ENCODE measurements at regions not wholly inside any gene's neighbourhood (a gene's known extent, or its start where the extent isn't known, plus 50 kb on each side); places are given as distances from the start of the nearest gene placed in this dataset.
"Not testable (repeated sequence)": the region's sequence is repeated elsewhere in the genome, so short reads cannot be mapped to it uniquely, and the experiment has no call there.

- DNase-seq (ENCODE audit: extremely low spot score, unreplicated experiment); H3K36me3 Mint-ChIP-seq; H3K27me3 Mint-ChIP-seq; H3K27ac Mint-ChIP-seq; H3K4me1 Mint-ChIP-seq (ENCODE audit: unreplicated experiment); H3K4me3 Mint-ChIP-seq: not testable (repeated sequence)
- peaks cover 15% of the 10 kb centered on the region for H3K9me3 Mint-ChIP-seq
These were observed 288.5 kb downstream of the GOLGA6L6 start for GRCh38 chr15:20253047-20253615.

DNA sequence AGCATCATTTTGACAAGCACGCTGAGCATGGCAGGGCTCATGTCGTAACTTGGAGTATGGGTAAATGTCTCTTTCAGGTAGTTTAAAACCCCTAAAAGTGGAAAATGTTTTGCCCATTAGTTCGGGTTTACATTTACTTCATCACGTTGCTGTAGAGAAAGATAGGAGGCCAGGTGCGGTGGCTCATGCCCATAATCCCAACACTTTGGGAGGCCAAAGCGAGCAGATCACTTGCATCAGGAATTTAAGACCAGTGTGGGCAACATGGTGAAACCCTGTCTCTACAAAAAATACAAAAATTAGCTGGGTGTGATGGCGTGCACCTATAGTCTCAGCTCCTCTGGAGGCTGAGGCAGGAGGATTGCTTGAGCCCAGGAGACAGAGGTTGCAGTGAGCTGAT is 289.6 kb downstream of the GOLGA6L6 start:
- H3K4me3 Mint-ChIP-seq; H3K27me3 Mint-ChIP-seq; DNase-seq (ENCODE audit: extremely low spot score, unreplicated experiment); H3K4me1 Mint-ChIP-seq (ENCODE audit: unreplicated experiment); H3K27ac Mint-ChIP-seq; H3K36me3 Mint-ChIP-seq: not testable (repeated sequence)
- peaks cover 15% of the 10 kb centered on the region for H3K9me3 Mint-ChIP-seq

- H3K9me3 Mint-ChIP-seq = peaks cover 15% of the 10 kb centered on the region
- DNase-seq (ENCODE audit: extremely low spot score, unreplicated experiment); H3K4me3 Mint-ChIP-seq; H3K27ac Mint-ChIP-seq; H3K27me3 Mint-ChIP-seq; H3K4me1 Mint-ChIP-seq (ENCODE audit: unreplicated experiment); H3K36me3 Mint-ChIP-seq: not testable (repeated sequence)
These were observed 290.2 kb downstream of the GOLGA6L6 start for GRCh38 chr15:20251214-20252005.

DNA sequence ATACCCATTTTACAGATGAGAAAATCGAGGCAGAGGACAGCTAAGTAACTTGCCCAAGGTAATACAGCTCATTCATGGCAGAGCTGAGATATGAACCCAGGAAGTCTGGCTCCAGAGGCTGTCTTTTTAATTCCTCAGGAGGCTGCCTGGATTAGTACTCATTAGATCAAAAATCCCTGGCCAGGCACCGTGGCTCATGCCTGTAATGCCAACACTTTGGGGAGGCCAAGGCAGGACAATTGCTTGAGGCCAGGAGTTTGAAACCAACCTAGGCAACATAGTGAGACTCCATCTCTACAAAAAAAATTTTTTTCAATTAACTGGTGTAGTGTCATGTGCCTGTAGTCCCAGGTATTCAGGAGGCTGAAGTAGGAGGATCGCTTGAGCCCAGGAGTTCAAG is 291.4 kb downstream of the GOLGA6L6 start:
- H3K36me3 Mint-ChIP-seq = not testable (repeated sequence)
- peaks cover 15% of the 10 kb centered on the region for H3K9me3 Mint-ChIP-seq

GRCh38 chr15:20249677-20249970 is 292.0 kb downstream of the GOLGA6L6 start:
- H3K4me1 Mint-ChIP-seq (ENCODE audit: unreplicated experiment); H3K36me3 Mint-ChIP-seq; DNase-seq (ENCODE audit: extremely low spot score, unreplicated experiment); H3K27ac Mint-ChIP-seq; H3K4me3 Mint-ChIP-seq; H3K27me3 Mint-ChIP-seq: not testable (repeated sequence)
- peaks cover 15% of the 10 kb centered on the region for H3K9me3 Mint-ChIP-seq

More for the DNA sequence above, 291.4 kb downstream of the GOLGA6L6 start:
- H3K27ac Mint-ChIP-seq; DNase-seq (ENCODE audit: extremely low spot score, unreplicated experiment); H3K4me1 Mint-ChIP-seq (ENCODE audit: unreplicated experiment); H3K27me3 Mint-ChIP-seq; H3K4me3 Mint-ChIP-seq: not testable (repeated sequence)

DNA sequence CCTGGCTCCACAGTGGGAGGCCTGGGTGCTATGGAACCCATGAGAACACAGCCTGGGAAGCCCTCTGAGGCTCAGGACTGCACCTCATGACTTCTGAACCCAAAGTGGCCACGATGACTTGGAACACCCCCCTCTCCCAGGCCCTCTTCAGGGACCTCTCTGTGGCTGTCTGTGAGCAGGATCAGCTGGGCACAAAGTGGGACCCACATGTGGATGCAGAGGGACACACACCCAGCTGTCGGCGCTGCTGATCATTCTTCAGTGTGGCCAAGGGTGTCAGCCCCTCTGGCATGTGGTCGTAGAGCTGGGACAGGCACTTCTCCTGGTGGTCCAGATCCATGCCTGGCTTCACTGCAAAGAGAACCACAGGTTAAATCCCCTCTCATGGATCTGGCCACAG is 293.2 kb downstream of the GOLGA6L6 start:
- not testable (repeated sequence) for H3K36me3 Mint-ChIP-seq; H3K27ac Mint-ChIP-seq; H3K4me1 Mint-ChIP-seq (ENCODE audit: unreplicated experiment); H3K4me3 Mint-ChIP-seq; H3K27me3 Mint-ChIP-seq; DNase-seq (ENCODE audit: extremely low spot score, unreplicated experiment)
- H3K9me3 Mint-ChIP-seq = peaks cover 15% of the 10 kb centered on the region

GRCh38 chr15:20247137-20247536 is 294.5 kb downstream of the GOLGA6L6 start:
- not testable (repeated sequence) for H3K4me3 Mint-ChIP-seq, H3K27ac Mint-ChIP-seq

GRCh38 chr15:20246624-20247023 is 295.0 kb downstream of the GOLGA6L6 start:
- H3K4me3 Mint-ChIP-seq; H3K4me1 Mint-ChIP-seq (ENCODE audit: unreplicated experiment): not testable (repeated sequence)

More at GRCh38 chr15:20247137-20247536, 294.5 kb downstream of the GOLGA6L6 start:
- not testable (repeated sequence) for H3K27me3 Mint-ChIP-seq; H3K36me3 Mint-ChIP-seq; H3K4me1 Mint-ChIP-seq (ENCODE audit: unreplicated experiment); DNase-seq (ENCODE audit: extremely low spot score, unreplicated experiment)
- peaks cover 11% of the 10 kb centered on the region for H3K9me3 Mint-ChIP-seq

DNA sequence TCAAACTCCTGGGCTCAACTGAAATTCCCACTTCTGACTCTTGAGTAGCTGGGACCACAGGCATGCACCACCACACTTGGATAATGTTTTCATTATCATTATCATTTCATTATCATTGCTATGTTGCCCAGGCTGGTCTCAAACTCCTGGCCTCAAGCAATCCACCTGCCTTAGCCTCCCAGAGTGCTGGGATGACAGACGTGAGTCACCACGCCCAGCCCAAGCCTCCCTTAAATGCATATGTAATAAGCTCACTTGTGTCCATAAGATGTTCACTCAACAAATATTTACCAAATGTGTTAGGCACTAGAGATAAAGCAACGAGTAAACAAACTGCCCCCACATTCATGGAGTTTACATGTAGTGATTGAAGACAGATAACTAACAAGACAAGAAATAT is 295.7 kb downstream of the GOLGA6L6 start:
- H3K27me3 Mint-ChIP-seq; H3K4me3 Mint-ChIP-seq; DNase-seq (ENCODE audit: extremely low spot score, unreplicated experiment); H3K4me1 Mint-ChIP-seq (ENCODE audit: unreplicated experiment); H3K36me3 Mint-ChIP-seq; H3K27ac Mint-ChIP-seq: not testable (repeated sequence)
- H3K9me3 Mint-ChIP-seq = peaks cover 11% of the 10 kb centered on the region

More at GRCh38 chr15:20246624-20247023, 295.0 kb downstream of the GOLGA6L6 start:
- H3K27ac Mint-ChIP-seq; H3K27me3 Mint-ChIP-seq; DNase-seq (ENCODE audit: extremely low spot score, unreplicated experiment); H3K36me3 Mint-ChIP-seq: not testable (repeated sequence)
- H3K9me3 Mint-ChIP-seq = peaks cover 11% of the 10 kb centered on the region

DNA sequence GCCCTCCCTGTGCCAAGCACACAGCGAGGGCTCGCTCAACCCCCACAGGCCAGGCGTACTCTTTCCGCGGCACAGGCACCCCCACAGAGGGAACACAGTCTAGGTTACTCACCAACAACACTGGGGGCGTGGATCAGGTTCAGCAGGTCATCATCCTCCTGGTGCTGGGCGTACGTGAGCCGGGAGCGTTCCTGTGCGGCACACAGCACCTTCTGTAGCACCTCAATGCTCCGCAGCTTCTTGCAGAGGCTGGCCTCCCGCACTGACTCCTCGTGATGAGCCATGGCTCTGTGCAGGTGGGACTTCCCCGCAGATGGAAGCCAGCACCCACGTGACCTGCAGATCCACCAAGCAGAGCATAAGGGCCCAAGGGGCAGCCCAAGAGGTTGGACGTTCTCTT is 296.8 kb downstream of the GOLGA6L6 start:
- not testable (repeated sequence) for H3K27ac Mint-ChIP-seq; DNase-seq (ENCODE audit: extremely low spot score, unreplicated experiment); H3K36me3 Mint-ChIP-seq; H3K4me3 Mint-ChIP-seq; H3K9me3 Mint-ChIP-seq; H3K4me1 Mint-ChIP-seq (ENCODE audit: unreplicated experiment); H3K27me3 Mint-ChIP-seq

DNA sequence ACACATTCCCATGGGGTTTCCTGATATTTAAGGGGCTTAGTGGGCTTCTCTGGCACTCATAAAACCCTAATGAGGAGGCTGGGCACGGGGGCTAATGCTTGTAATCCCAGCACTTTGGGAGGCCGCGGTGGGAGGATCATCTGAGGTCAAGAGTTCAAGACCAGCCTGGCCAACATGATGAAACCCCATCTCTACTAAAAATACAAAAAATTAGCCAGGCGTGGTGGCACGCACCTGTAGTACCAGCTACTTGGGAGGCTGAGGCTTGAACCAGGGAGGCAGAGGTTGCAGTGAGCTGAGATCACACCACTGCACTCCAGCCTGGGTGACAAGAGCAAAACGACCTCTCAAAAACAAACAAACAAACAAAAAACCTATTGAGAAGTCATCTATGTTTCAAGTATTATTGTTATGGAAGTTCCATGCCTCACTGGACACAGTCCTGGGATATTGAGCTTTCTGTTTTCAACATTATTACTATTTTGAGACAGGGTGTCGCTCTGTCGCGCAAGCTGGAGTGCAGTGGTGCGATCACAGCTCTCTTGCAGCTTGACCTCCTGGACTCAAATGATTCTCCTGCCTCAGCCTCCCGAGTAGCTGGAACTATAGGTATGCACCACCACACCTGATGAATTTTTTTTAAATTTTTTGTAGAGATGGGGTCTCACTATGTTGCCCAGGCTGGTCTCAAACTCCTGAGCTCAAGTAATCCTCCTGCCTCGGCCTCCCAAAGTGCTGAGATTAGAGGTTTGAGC is 297.9 kb downstream of the GOLGA6L6 start:
- not testable (repeated sequence) for H3K27me3 Mint-ChIP-seq; H3K36me3 Mint-ChIP-seq; H3K9me3 Mint-ChIP-seq; H3K4me3 Mint-ChIP-seq; H3K4me1 Mint-ChIP-seq (ENCODE audit: unreplicated experiment); DNase-seq (ENCODE audit: extremely low spot score, unreplicated experiment); H3K27ac Mint-ChIP-seq

GRCh38 chr15:20240366-20240917 is 301.2 kb downstream of the GOLGA6L6 start:
- not testable (repeated sequence) for H3K4me3 Mint-ChIP-seq; H3K9me3 Mint-ChIP-seq; H3K36me3 Mint-ChIP-seq; H3K27ac Mint-ChIP-seq; DNase-seq (ENCODE audit: extremely low spot score, unreplicated experiment); H3K4me1 Mint-ChIP-seq (ENCODE audit: unreplicated experiment); H3K27me3 Mint-ChIP-seq

- DNase-seq (ENCODE audit: extremely low spot score, unreplicated experiment); H3K27ac Mint-ChIP-seq; H3K9me3 Mint-ChIP-seq; H3K27me3 Mint-ChIP-seq; H3K4me1 Mint-ChIP-seq (ENCODE audit: unreplicated experiment); H3K4me3 Mint-ChIP-seq; H3K36me3 Mint-ChIP-seq: not testable (repeated sequence)
These were observed 302.4 kb downstream of the GOLGA6L6 start for GRCh38 chr15:20239186-20239585.
